Epithelial cell of proximal tubule (primary cell): ENCODE measurements at regions not wholly inside any gene's neighbourhood (a gene's known extent, or its start where the extent isn't known, plus 50 kb on each side); places are given as distances from the start of the nearest gene placed in this dataset.

Experiments
- DNase-seq: peaks from one replicate; pipeline ENCODE4 v3.0.0-alpha.2; 2011; ENCODE audit warnings: low read depth
- H3K4me3 ChIP-seq: 2 replicates; pipeline ENCODE4 v1.5.1; 2011; ENCODE audit warnings: low read depth, mild to moderate bottlenecking, low read length
- CTCF ChIP-seq: conservative IDR thresholded peaks from 2 replicates; pipeline ENCODE4 v1.5.1; 2012; ENCODE audit warnings: low read depth, mild to moderate bottlenecking, low read length

GRCh38 chr2:239675826-239676715 is 275.3 kb upstream of the HDAC4 start:
- TF ChIP-seq CTCF = no peak
- DNase-seq = no peak
- H3K4me3 ChIP-seq = no peak overlapping the region

GRCh38 chr2:239674981-239675825 is 274.4 kb upstream of the HDAC4 start:
- no peak overlapping the region for H3K4me3 ChIP-seq
- TF ChIP-seq CTCF = no peak
- DNase-seq = no peak

DNA sequence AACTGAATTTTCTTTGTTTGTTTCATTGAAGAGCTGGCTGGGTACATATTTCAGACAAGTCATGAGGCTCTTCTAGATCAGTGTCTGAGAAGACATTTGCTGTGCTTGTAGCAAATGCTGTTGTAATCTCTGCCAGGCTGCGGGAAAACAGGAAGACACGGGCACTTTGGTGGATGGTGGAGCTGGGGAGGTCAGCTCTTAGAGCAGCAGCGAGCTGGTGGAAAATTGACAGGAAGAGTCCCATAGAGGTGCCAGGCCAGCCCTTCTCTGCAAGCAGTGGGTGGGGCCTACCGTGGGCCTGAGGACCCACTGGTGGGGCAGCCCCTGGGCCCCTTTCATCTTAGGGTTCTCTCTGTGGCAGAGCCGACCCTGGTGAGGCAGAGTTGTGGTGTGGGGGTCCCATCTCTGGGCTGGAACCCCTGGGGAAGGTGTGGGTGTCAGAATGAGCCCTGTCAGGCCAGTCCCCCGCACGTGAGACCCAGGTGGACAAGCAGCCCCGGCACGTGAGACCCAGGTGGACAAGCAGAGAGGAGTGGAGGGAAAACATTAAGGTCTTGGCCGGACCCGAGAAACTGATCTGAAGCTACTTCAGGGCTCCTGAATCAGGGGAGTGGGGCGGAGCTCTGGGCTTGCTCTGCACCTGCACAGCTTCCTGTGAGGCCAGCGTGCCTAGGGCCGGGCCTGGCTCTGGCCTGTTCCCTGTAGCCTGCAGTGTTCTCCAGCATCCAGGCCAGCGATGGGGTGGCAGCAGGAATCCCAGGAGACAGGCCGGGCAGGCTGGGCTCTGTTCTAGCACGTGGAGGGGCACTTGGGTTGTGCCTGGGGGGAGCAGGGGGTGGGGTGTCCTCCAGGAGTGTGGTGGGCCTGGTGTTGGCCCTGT is 273.5 kb upstream of the HDAC4 start:
- TF ChIP-seq CTCF = no peak
- DNase-seq = no peak
- no peak overlapping the region for H3K4me3 ChIP-seq

- DNase-seq = no peak
- H3K4me3 ChIP-seq = no peak overlapping the region
- TF ChIP-seq CTCF = no peak
These were observed 272.8 kb upstream of the HDAC4 start for GRCh38 chr2:239673641-239674040.

GRCh38 chr2:239671916-239672849 is 271.4 kb upstream of the HDAC4 start:
- no peak for DNase-seq
- H3K4me3 ChIP-seq = no peak overlapping the region
- TF ChIP-seq CTCF = no peak

- no peak for TF ChIP-seq CTCF
- DNase-seq = no peak
- no peak overlapping the region for H3K4me3 ChIP-seq
These were observed 270.7 kb upstream of the HDAC4 start for GRCh38 chr2:239671471-239671870.
